HepG2 (cell line): ENCODE measurements at regions not wholly inside any gene's neighbourhood (a gene's known extent, or its start where the extent isn't known, plus 50 kb on each side); places are given as distances from the start of the nearest gene placed in this dataset.

Experiments
- ATAC-seq: fragments of 200-7000 bp; cut with Tn5 transposase; 3 replicates; pipeline ENCODE4 v1.9.1; 2020; ENCODE audit warnings: mild to moderate bottlenecking, moderate library complexity
- BruUV-seq: library from RNA; stranded (reverse); fragments of 400-500 nt; replicated peaks from 2 replicates; lab custom pipeline; 2021; lab: Mats Ljungman, UMichigan
- CTCF ChIA-PET: fragments of 300-600 bp; formaldehyde crosslinking; extraction: SDS; loops from one replicate; lab custom pipeline; 2021; ENCODE audit warnings: low total read pairs, inconsistent platforms, low intra/inter-chr PET ratio; lab: Yijun Ruan, JAX
- POLR2A ChIA-PET: fragments of 350-600 bp; sonication (Branson Sonifier 250); formaldehyde crosslinking; loops from one replicate; lab custom pipeline; 2020; ENCODE audit warnings: antibody characterized with exemption, inconsistent platforms; lab: Yijun Ruan, JAX
- DNase-seq: peaks from one replicate; pipeline ENCODE4 v3.0.0-alpha.2; 2015; ENCODE audit warnings: low spot score
- FAIRE-seq: peaks from 3 replicates; lab custom pipeline; 2011; peaks lifted over from hg19 to GRCh38; lab: Jason Lieb, UNC
- H2AFZ ChIP-seq: one replicate; pipeline ENCODE4 v1.6.1; 2011; ENCODE audit warnings: low read length, inconsistent platforms
- H3K27ac ChIP-seq: fragments of 300-600 bp; 3 replicates; pipeline ENCODE4 v1.8.0; 2011; ENCODE audit warnings: mixed run types, mild to moderate bottlenecking, mixed read lengths, low read length, inconsistent platforms; ENCODE audit not compliant: insufficient read depth; ENCODE audit errors: extremely low read length
- H3K27me3 ChIP-seq, 2 experiments: fragments of 200-600 bp in 1 of 2; 2 replicates in 1 of 2; 3 replicates in 1 of 2; pipeline versions ENCODE4 v1.6.0 to v1.8.0; 2011; ENCODE audit warnings: low read length in 2 of 2, mild to moderate bottlenecking in 2 of 2, moderate library complexity in 2 of 2, inconsistent platforms in 1 of 2; ENCODE audit not compliant: insufficient read depth in 2 of 2, control insufficient read depth in 1 of 2
- H3K36me3 ChIP-seq, 2 experiments: fragments of 200-600 bp in 1 of 2; replicated peaks in 1 of 2; 2 replicates in 1 of 2; 3 replicates in 1 of 2; pipeline versions ENCODE4 v1.5.1 to v1.8.0; 2011; ENCODE audit warnings: low read length in 2 of 2, inconsistent platforms in 1 of 2; ENCODE audit not compliant: insufficient read depth in 2 of 2, control insufficient read depth in 1 of 2
- H3K4me1 ChIP-seq: 2 replicates; pipeline ENCODE4 v1.5.1; 2012; ENCODE audit warnings: low read length, inconsistent platforms; ENCODE audit not compliant: insufficient read depth
- H3K4me2 ChIP-seq: 2 replicates; pipeline ENCODE4 v1.6.0; 2011; ENCODE audit warnings: low read depth, low read length, inconsistent platforms
- H3K4me3 ChIP-seq, 3 experiments: fragments of 200-600 bp in 1 of 3; sonication (generic), shearing (Covaris generic) in 1 of 3; replicated peaks in 1 of 3; 2 replicates each; pipeline ENCODE4 v1.5.1; 2011 to 2016; ENCODE audit warnings: low read length in 3 of 3, inconsistent platforms in 2 of 3, low read depth in 2 of 3, mild to moderate bottlenecking in 2 of 3, control low read depth in 1 of 3, mixed read lengths in 1 of 3; ENCODE audit not compliant: insufficient read depth in 1 of 3
- H3K79me2 ChIP-seq: one replicate; pipeline ENCODE4 v1.6.1; 2011; ENCODE audit warnings: low read length, inconsistent platforms; ENCODE audit not compliant: insufficient read depth
- H3K9ac ChIP-seq: 2 replicates; pipeline ENCODE4 v1.6.0; 2011; ENCODE audit warnings: mild to moderate bottlenecking, low read depth, low read length, inconsistent platforms; ENCODE audit not compliant: insufficient read depth
- H3K9me3 ChIP-seq: 2 replicates; pipeline ENCODE4 v1.5.1; 2012; ENCODE audit warnings: mild to moderate bottlenecking, low read length
- H4K20me1 ChIP-seq: 2 replicates; pipeline ENCODE4 v1.6.0; 2011; ENCODE audit warnings: inconsistent platforms, mild to moderate bottlenecking, low read length, moderate library complexity; ENCODE audit not compliant: insufficient read depth
- DR1 ChIP-seq: sonication (generic); formaldehyde crosslinking; IDR thresholded peaks from 2 replicates; pipeline ENCODE4 v1.8.0; 2021; ENCODE audit warnings: mild to moderate bottlenecking, missing genetic modification reagents, inconsistent platforms
- EP300 ChIP-seq, 3 experiments: sonication (generic) in 1 of 3; formaldehyde crosslinking in 1 of 3; IDR thresholded peaks; 2 replicates each; pipeline versions ENCODE4 v1.5.1 to v1.6.1; 2011 to 2020; ENCODE audit warnings: low read depth in 2 of 3, low read length in 2 of 3, borderline replicate concordance in 1 of 3, improper control_type of control experiment in 1 of 3, mild to moderate bottlenecking in 1 of 3, missing genetic modification reagents in 1 of 3, moderate library complexity in 1 of 3
- GATAD2A ChIP-seq: IDR thresholded peaks from 2 replicates; pipeline ENCODE4 v1.6.1; 2016
- GLI4 ChIP-seq: sonication (generic); formaldehyde crosslinking; IDR thresholded peaks from 2 replicates; pipeline ENCODE4 v1.5.1; 2020; ENCODE audit warnings: missing genetic modification reagents, mild to moderate bottlenecking, moderate library complexity, borderline replicate concordance
- MATR3 ChIP-seq: sonication (generic); formaldehyde crosslinking; IDR thresholded peaks from 2 replicates; pipeline ENCODE4 v1.4.0; 2020; ENCODE audit warnings: missing genetic modification reagents
- MEIS1 ChIP-seq: sonication (generic); formaldehyde crosslinking; IDR thresholded peaks from 2 replicates; pipeline ENCODE4 v1.9.0; 2021; ENCODE audit warnings: mild to moderate bottlenecking, missing genetic modification reagents, moderate library complexity, borderline replicate concordance
- SP2 ChIP-seq: sonication (generic); formaldehyde crosslinking; IDR thresholded peaks from 2 replicates; pipeline ENCODE4 v1.5.1; 2020; ENCODE audit warnings: mild to moderate bottlenecking, missing genetic modification reagents
- TERF1 ChIP-seq: sonication (generic); formaldehyde crosslinking; IDR thresholded peaks from 2 replicates; pipeline ENCODE4 v1.8.0; 2022; ENCODE audit warnings: mild to moderate bottlenecking, missing genetic modification reagents, moderate library complexity
- ZFP62 ChIP-seq: sonication (generic); formaldehyde crosslinking; IDR thresholded peaks from 2 replicates; pipeline ENCODE4 v1.4.0; 2020; ENCODE audit warnings: missing genetic modification reagents
- ZNF777 ChIP-seq: sonication (generic); formaldehyde crosslinking; IDR thresholded peaks from 2 replicates; pipeline ENCODE4 v1.4.0; 2020; ENCODE audit warnings: missing genetic modification reagents
- ZNF878 ChIP-seq: sonication (generic); formaldehyde crosslinking; IDR thresholded peaks from 2 replicates; pipeline ENCODE4 v1.8.1; 2023; ENCODE audit warnings: mild to moderate bottlenecking, missing genetic modification reagents, moderate library complexity
- WGBS: methylation state at CpG from one replicate; pipeline ENCODE4 v1.1.6; 2017; ENCODE audit warnings: low lambda C conversion rate; 5-methylcytosine and 5-hydroxymethylcytosine counted together
- in situ Hi-C: cut with HindIII; loops from 2 replicates; pipeline ENCODE4 v1.10.0; 2017; ENCODE audit warnings: low pct_unique_long_range_greater_than_20kb; ENCODE audit not compliant: extremely low pct_ligation_motif_present
- intact Hi-C: fragments of 100-400 bp; cut with micrococcal nuclease; formaldehyde crosslinking; loops from one replicate; pipeline ENCODE4 v1.10.0; 2022; ENCODE audit not compliant: unreplicated experiment

GRCh38 chr7:113768387-113768786 lies 150.4 kb downstream of the PPP1R3A start:
- Histone ChIP-seq H3K4me3 (no peak overlapping the region), H3K27me3 (no peaks in the 10 kb centered on the region), H3K27ac (no peak overlapping the region), H3K4me1 (no peaks in the 10 kb centered on the region), H3K9ac (no peak overlapping the region), H3K36me3 (no peaks in the 10 kb centered on the region), H3K9me3 (no peaks in the 10 kb centered on the region), H3K79me2 (no peaks in the 10 kb centered on the region), H2AFZ (no peak overlapping the region), H4K20me1 (no peaks in the 10 kb centered on the region), H3K4me2 (no peak overlapping the region)
- no peak for TF ChIP-seq GLI4 (CRISPR knock-in tag)
- no peak for TF ChIP-seq EP300 (IDR thresholded peaks at IDR 0.05; ENCODE audit: low read depth in 2 of 2, low read length in 2 of 2)
- no peak for TF ChIP-seq EP300 (CRISPR knock-in tag; IDR thresholded peaks at IDR 0.05; ENCODE audit: borderline replicate concordance)
- TF ChIP-seq TERF1 (CRISPR knock-in tag): no peak
- no peak for TF ChIP-seq MEIS1
- TF ChIP-seq MATR3: no peak
- TF ChIP-seq ZNF878 (CRISPR knock-in tag): no peak
- no peak for TF ChIP-seq ZFP62
- no peak for TF ChIP-seq ZNF777
- no peak for TF ChIP-seq DR1
- no peak for TF ChIP-seq GATAD2A (CRISPR knock-in tag)
- TF ChIP-seq SP2: no peak
- CTCF ChIA-PET: no interaction called here
- in situ Hi-C loops: no loop called here
- no peak for DNase-seq
- POLR2A ChIA-PET: no interaction called here
- no peak for FAIRE-seq
- no TSS peak for BruUV-seq
- intact Hi-C loops: no loop called here
- no peak for ATAC-seq
- WGBS: 4% methylated on average over 1 of the region's 1 CpG
